Panc1 (cell line): ENCODE measurements at regions not wholly inside any gene's neighbourhood (a gene's known extent, or its start where the extent isn't known, plus 50 kb on each side); places are given as distances from the start of the nearest gene placed in this dataset.

ENCODE experiments used
- ATAC-seq: fragments of 200-7000 bp; cut with Tn5 transposase; 2 replicates; pipeline ENCODE4 v1.9.1; 2020; ENCODE audit warnings: mild to moderate bottlenecking, moderate library complexity
- BruUV-seq: library from RNA; stranded (reverse); fragments of 400-500 nt; replicated peaks from 2 replicates; lab custom pipeline; 2021; lab: Mats Ljungman, UMichigan
- CTCF ChIA-PET: fragments of 300-600 bp; sonication (Branson Sonifier 250); formaldehyde crosslinking; loops from one replicate; lab custom pipeline; 2022; ENCODE audit warnings: antibody characterized with exemption; lab: Charles Lee
- POLR2A ChIA-PET: fragments of 300-600 bp; sonication (Branson Sonifier 250); formaldehyde crosslinking; loops from one replicate; lab custom pipeline; 2022; ENCODE audit warnings: antibody characterized with exemption; lab: Charles Lee
- DNase-seq: peaks from one replicate; pipeline ENCODE4 v3.0.0-alpha.2; 2010; ENCODE audit warnings: low read depth, low spot score
- H3K27ac ChIP-seq: 2 replicates; pipeline ENCODE4 v1.5.1; 2011; ENCODE audit warnings: mild to moderate bottlenecking, low read length, inconsistent platforms
- H3K27me3 ChIP-seq: fragments of 200-500 bp; sonication (Bioruptor generic); 2 replicates; pipeline ENCODE4 v1.6.0; 2014; ENCODE audit warnings: low read length, inconsistent platforms; ENCODE audit not compliant: control insufficient read depth, insufficient read depth
- H3K36me3 ChIP-seq: fragments of 200-500 bp; sonication (Bioruptor generic); 2 replicates; pipeline ENCODE4 v1.5.1; 2014; ENCODE audit warnings: inconsistent platforms, mild to moderate bottlenecking, low read length, moderate library complexity; ENCODE audit not compliant: control insufficient read depth, insufficient read depth
- H3K4me1 ChIP-seq: 2 replicates; pipeline ENCODE4 v1.5.1; 2011; ENCODE audit warnings: inconsistent platforms, mild to moderate bottlenecking, low read length, moderate library complexity; ENCODE audit not compliant: control insufficient read depth, insufficient read depth
- H3K4me3 ChIP-seq, 2 experiments: 2 replicates each; pipeline ENCODE4 v1.5.1; 2011 to 2012; ENCODE audit warnings: low read depth in 2 of 2, low read length in 2 of 2, mild to moderate bottlenecking in 2 of 2, inconsistent platforms in 1 of 2, moderate library complexity in 1 of 2
- H3K9me3 ChIP-seq: fragments of 200-500 bp; sonication (Bioruptor generic); 2 replicates; pipeline ENCODE4 v1.5.1; 2014; ENCODE audit warnings: low read depth, mild to moderate bottlenecking, inconsistent platforms, low read length, moderate library complexity; ENCODE audit not compliant: control insufficient read depth, insufficient read depth
- POLR2AphosphoS5 ChIP-seq: IDR thresholded peaks from 2 replicates; pipeline ENCODE4 v1.6.1; 2012; ENCODE audit warnings: mild to moderate bottlenecking, low read depth, low read length, moderate library complexity
- SIN3A ChIP-seq: IDR thresholded peaks from 2 replicates; pipeline ENCODE4 v1.6.1; 2012; ENCODE audit warnings: low read depth, mild to moderate bottlenecking, low read length, moderate library complexity, borderline replicate concordance; ENCODE audit not compliant: insufficient read depth
- TCF7L2 ChIP-seq: IDR thresholded peaks from 2 replicates; pipeline ENCODE4 v1.6.1; 2011; ENCODE audit warnings: mild to moderate bottlenecking, low read depth, low read length, inconsistent platforms
- in situ Hi-C: cut with HindIII; loops from 2 replicates; pipeline ENCODE4 v1.10.0; 2016; ENCODE audit warnings: low sequenced_read_pairs, low pct_unique_long_range_greater_than_20kb
- intact Hi-C: fragments of 100-400 bp; cut with micrococcal nuclease; formaldehyde crosslinking; loops from one replicate; pipeline ENCODE4 v1.10.0; 2022; ENCODE audit not compliant: unreplicated experiment
- TF ChIP-seq, protein P1 (sequence below), 2 experiments: IDR thresholded peaks; 2 replicates each; pipeline ENCODE4 v1.6.1; 2011 to 2012; ENCODE audit warnings: low read depth in 2 of 2, control low read depth in 1 of 2, low read length in 1 of 2, mild to moderate bottlenecking in 1 of 2, moderate library complexity in 1 of 2; ENCODE audit not compliant: insufficient read depth in 1 of 2
- TF ChIP-seq, protein P2 (sequence below): fragments of 450-650 bp; IDR thresholded peaks from 2 replicates; pipeline ENCODE4 v1.5.1; 2017; ENCODE audit warnings: mild to moderate bottlenecking

DNA sequence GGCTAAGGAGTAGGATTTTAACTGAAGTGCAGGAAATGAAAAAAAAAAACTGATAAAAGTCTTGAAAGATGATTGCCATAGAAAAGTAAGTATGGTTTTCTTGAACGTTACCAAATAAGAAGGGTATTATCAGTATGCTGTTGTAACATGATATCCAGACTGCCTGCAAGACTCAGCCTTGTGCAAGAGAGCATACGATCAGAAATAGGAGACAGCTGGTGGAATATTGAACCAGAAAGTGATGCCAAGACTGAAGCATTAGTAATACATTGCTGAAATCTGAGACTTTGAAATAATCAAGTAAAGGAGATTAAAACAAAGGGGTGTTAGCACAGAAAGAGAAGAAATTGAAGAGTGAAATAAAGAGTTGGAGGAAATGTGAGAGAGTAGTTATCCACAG is 452.7 kb upstream of the CNTN5 start:
- no peak for ATAC-seq

DNA sequence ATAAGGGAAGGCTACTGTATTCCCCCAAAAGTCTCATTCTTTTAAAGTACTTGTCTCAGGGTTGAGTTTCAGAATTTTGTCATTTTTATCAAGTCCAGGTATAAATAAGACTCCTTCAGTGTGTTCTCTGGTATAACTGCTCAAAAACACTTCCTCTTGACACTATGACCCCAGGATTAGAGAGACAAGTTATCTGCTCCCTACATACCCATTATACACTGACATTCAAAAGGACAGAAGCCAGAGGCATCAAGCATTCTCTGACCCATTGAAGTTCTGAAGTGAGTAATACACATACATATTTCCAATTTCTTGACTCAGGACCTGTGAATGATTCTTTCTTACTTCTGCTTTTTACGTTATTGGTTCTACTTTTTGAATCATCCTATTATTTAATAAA is 447.8 kb upstream of the CNTN5 start:
- Histone ChIP-seq H3K27me3 (no peaks in the 10 kb centered on the region), H3K4me3 (no peak overlapping the region), H3K27ac (no peak overlapping the region), H3K36me3 (no peaks in the 10 kb centered on the region), H3K9me3 (no peaks in the 10 kb centered on the region), H3K4me1 (no peaks in the 10 kb centered on the region)
- ChIA-PET CTCF (no interaction called here), POLR2A (no interaction called here)
- TF ChIP-seq, protein P1, sequence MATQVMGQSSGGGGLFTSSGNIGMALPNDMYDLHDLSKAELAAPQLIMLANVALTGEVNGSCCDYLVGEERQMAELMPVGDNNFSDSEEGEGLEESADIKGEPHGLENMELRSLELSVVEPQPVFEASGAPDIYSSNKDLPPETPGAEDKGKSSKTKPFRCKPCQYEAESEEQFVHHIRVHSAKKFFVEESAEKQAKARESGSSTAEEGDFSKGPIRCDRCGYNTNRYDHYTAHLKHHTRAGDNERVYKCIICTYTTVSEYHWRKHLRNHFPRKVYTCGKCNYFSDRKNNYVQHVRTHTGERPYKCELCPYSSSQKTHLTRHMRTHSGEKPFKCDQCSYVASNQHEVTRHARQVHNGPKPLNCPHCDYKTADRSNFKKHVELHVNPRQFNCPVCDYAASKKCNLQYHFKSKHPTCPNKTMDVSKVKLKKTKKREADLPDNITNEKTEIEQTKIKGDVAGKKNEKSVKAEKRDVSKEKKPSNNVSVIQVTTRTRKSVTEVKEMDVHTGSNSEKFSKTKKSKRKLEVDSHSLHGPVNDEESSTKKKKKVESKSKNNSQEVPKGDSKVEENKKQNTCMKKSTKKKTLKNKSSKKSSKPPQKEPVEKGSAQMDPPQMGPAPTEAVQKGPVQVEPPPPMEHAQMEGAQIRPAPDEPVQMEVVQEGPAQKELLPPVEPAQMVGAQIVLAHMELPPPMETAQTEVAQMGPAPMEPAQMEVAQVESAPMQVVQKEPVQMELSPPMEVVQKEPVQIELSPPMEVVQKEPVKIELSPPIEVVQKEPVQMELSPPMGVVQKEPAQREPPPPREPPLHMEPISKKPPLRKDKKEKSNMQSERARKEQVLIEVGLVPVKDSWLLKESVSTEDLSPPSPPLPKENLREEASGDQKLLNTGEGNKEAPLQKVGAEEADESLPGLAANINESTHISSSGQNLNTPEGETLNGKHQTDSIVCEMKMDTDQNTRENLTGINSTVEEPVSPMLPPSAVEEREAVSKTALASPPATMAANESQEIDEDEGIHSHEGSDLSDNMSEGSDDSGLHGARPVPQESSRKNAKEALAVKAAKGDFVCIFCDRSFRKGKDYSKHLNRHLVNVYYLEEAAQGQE (IDR thresholded peaks at IDR 0.05; ENCODE audit: insufficient read depth in 1 of 2, low read depth in 2 of 2, low read length in 1 of 2): no peak
- no peak for TF ChIP-seq POLR2AphosphoS5
- TF ChIP-seq TCF7L2: no peak
- TF ChIP-seq, protein P2, sequence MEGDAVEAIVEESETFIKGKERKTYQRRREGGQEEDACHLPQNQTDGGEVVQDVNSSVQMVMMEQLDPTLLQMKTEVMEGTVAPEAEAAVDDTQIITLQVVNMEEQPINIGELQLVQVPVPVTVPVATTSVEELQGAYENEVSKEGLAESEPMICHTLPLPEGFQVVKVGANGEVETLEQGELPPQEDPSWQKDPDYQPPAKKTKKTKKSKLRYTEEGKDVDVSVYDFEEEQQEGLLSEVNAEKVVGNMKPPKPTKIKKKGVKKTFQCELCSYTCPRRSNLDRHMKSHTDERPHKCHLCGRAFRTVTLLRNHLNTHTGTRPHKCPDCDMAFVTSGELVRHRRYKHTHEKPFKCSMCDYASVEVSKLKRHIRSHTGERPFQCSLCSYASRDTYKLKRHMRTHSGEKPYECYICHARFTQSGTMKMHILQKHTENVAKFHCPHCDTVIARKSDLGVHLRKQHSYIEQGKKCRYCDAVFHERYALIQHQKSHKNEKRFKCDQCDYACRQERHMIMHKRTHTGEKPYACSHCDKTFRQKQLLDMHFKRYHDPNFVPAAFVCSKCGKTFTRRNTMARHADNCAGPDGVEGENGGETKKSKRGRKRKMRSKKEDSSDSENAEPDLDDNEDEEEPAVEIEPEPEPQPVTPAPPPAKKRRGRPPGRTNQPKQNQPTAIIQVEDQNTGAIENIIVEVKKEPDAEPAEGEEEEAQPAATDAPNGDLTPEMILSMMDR: no peak
- TF ChIP-seq SIN3A: no peak
- intact Hi-C loops (no loop called here), in situ Hi-C loops (no loop called here)
- ATAC-seq (no peak), DNase-seq (no peak)
- BruUV-seq: no TSS peak

More for the DNA sequence above, 452.7 kb upstream of the CNTN5 start:
- DNase-seq: no peak
- TF ChIP-seq, protein P1 (IDR thresholded peaks at IDR 0.05; ENCODE audit: insufficient read depth in 1 of 2, low read depth in 2 of 2, low read length in 1 of 2): no peak
- TF ChIP-seq SIN3A (no peak), POLR2AphosphoS5 (no peak), TCF7L2 (no peak)
- TF ChIP-seq, protein P2: no peak
- no peaks in the 10 kb centered on the region for H3K27me3 ChIP-seq
- BruUV-seq: no TSS peak
- no peaks in the 10 kb centered on the region for H3K36me3 ChIP-seq
- H3K4me1 ChIP-seq: no peaks in the 10 kb centered on the region
- POLR2A ChIA-PET: no interaction called here
- H3K4me3 ChIP-seq: no peak overlapping the region
- H3K27ac ChIP-seq: no peak overlapping the region
- no peaks in the 10 kb centered on the region for H3K9me3 ChIP-seq
- CTCF ChIA-PET: no interaction called here
- in situ Hi-C loops (no loop called here), intact Hi-C loops (no loop called here)
